NOMO-1 treated with dmso at 0.1 percent for 144 hours (cell line): ENCODE measurements at regions not wholly inside any gene's neighbourhood (a gene's known extent, or its start where the extent isn't known, plus 50 kb on each side); places are given as distances from the start of the nearest gene placed in this dataset.
"Not testable (repeated sequence)": the region's sequence is repeated elsewhere in the genome, so short reads cannot be mapped to it uniquely, and the experiment has no call there.

Experiments used
- DNase-seq: peaks from one replicate; lab custom pipeline; 2025; ENCODE audit not compliant: unreplicated experiment; lab: John Stamatoyannopoulos, UW

- DNase-seq: no peak
Observed at GRCh38 chr17:27944546-27945332, 51.6 kb upstream of the LYRM9 start.

- no peak for DNase-seq
Observed at GRCh38 chr17:27945333-27945616, 52.1 kb upstream of the LYRM9 start.

- no peak for DNase-seq
Observed at GRCh38 chr17:27945953-27946352, 52.8 kb upstream of the LYRM9 start.

GRCh38 chr17:27946513-27946912 is 53.3 kb upstream of the LYRM9 start:
- DNase-seq: no peak

GRCh38 chr17:27947005-27947406 is 53.8 kb upstream of the LYRM9 start:
- no peak for DNase-seq

- DNase-seq: no peak
Observed at GRCh38 chr17:27949304-27949703, 56.1 kb upstream of the LYRM9 start.

- DNase-seq: not testable (repeated sequence)
Observed at GRCh38 chr17:27950225-27950624, 57.1 kb upstream of the LYRM9 start.

GRCh38 chr17:27950995-27951394 is 57.8 kb upstream of the LYRM9 start:
- DNase-seq: no peak

- no peak for DNase-seq
Observed at GRCh38 chr17:27951872-27952271, 58.7 kb upstream of the LYRM9 start.

- no peak for DNase-seq
Observed at GRCh38 chr17:27952366-27952765, 59.2 kb upstream of the LYRM9 start.

- no peak for DNase-seq
Observed at GRCh38 chr17:27954548-27955495, 61.7 kb upstream of the LYRM9 start.

GRCh38 chr17:27956601-27957445 is 63.7 kb upstream of the LYRM9 start:
- no peak for DNase-seq

GRCh38 chr17:27957446-27957793 is 64.3 kb upstream of the LYRM9 start:
- not testable (repeated sequence) for DNase-seq

- no peak for DNase-seq
Observed at GRCh38 chr17:27958708-27959381, 65.7 kb upstream of the LYRM9 start.

GRCh38 chr17:27959382-27959709 is 66.2 kb upstream of the LYRM9 start:
- DNase-seq: no peak

- DNase-seq: no peak
Observed at GRCh38 chr17:27960183-27960849, 67.2 kb upstream of the LYRM9 start.

GRCh38 chr17:27962581-27962980 is 69.4 kb upstream of the LYRM9 start:
- not testable (repeated sequence) for DNase-seq

- no peak for DNase-seq
Observed at GRCh38 chr17:27965224-27965623, 72.1 kb upstream of the LYRM9 start.

GRCh38 chr17:27968206-27968732 is 74.2 kb upstream of the NLK start:
- no peak for DNase-seq

- no peak for DNase-seq
Observed at GRCh38 chr17:27970587-27970986, 71.9 kb upstream of the NLK start.
